SK-N-SH (cell line): ENCODE measurements at regions not wholly inside any gene's neighbourhood (a gene's known extent, or its start where the extent isn't known, plus 50 kb on each side); places are given as distances from the start of the nearest gene placed in this dataset.

Experiments
- CTCF ChIP-seq: fragments of 200-600 bp; sonication (generic); IDR thresholded peaks from 2 replicates; pipeline ENCODE4 v1.6.1; 2017; ENCODE audit warnings: antibody characterized with exemption, mild to moderate bottlenecking, moderate library complexity
- RFX5 ChIP-seq: IDR thresholded peaks from 2 replicates; pipeline ENCODE4 v1.6.1; 2012; ENCODE audit warnings: mild to moderate bottlenecking, improper control_type of control experiment, low read length
- TAF1 ChIP-seq: IDR thresholded peaks from 2 replicates; pipeline ENCODE4 v1.6.1; 2012; ENCODE audit warnings: low read depth, mild to moderate bottlenecking, low read length, moderate library complexity, borderline replicate concordance

- TF ChIP-seq CTCF = no peak
- no peak for TF ChIP-seq TAF1
- TF ChIP-seq RFX5 = no peak
Observed at GRCh38 chr14:38696925-38697324, 406.1 kb downstream of the SEC23A start.
